ENCODE measurements at regions not wholly inside any gene's neighbourhood (a gene's known extent, or its start where the extent isn't known, plus 50 kb on each side); places are given as distances from the start of the nearest gene placed in this dataset.
"Not testable (repeated sequence)": the region's sequence is repeated elsewhere in the genome, so short reads cannot be mapped to it uniquely, and the experiment has no call there.

DNA sequence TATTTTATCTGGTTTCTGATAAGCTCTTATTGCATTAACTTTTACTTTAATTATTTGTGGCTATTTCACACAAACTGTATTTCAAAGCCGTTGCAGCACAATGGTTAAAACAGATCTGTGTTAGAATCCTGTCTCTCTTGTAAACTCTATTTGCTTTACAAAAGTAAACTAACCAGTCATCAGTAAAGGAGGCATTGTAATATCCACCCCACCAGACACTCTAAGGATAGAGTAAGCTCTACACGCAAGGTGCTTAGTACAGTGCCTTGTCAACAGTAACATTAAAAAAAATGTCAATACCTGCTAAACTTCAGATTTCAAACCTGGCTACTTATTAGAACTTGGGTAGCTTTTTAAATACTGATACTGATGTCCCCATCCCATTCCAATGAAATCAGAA lies 228.4 kb downstream of the RCHY1 start:
- no peak for DNase-seq

DNA sequence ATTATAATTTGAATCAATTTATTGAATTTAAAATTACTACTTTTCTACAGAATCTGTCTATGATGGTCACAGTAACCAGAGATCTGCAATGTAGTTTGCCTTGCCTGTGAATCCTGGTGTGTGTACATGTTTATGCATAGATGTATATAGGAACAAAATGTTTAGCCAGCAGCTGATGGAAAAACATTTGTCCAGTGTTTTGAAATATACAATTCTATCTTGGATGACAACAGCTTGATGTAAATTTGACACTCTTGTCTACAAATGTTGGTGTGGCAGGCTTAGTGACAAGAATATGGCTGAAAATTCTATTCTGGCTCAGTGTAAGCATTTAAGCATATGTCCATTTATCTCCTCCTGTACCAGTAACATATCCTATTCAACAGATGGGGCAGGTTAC lies 229.4 kb downstream of the RCHY1 start:
- DNase-seq: no peak

DNA sequence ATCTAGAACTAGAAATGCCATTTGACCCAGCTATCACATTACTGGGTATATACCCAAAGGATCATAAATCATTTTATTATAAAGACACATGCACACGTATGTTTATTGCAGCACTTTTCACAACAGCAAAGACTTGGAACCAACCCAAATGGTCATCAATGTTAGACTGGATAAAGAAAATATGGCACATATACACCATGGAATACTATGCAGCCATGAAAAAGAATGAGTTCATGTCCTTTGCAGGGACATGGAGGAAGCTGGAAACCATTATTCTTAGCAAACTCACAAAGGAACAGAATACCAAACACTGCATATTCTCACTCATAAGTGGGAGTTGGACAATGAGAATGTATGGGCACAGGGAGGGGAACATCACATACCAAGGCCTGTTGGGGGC lies 233.7 kb downstream of the RCHY1 start:
- DNase-seq: not testable (repeated sequence)

GRCh38 chr4:75259306-75259705 lies 254.9 kb downstream of the RCHY1 start:
- no peak for DNase-seq

DNA sequence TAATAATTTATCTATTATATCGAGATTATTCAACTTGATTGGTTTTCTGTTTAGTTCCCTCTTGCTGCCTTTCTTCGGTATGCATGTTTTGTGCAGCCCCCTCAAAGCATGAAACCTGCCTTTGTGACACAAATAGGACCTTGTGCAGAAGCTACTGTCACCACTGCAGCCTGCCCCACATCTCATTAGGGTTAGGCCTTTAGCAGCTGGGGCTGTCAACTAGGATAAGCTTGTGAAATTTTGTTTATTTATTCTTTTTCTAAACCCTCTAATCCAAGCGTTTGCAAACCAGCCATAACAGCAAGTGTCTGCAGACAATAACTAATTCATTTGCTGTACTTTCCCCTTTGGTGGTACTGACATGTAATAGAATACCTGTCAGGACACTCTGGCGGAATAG lies 258.9 kb downstream of the RCHY1 start:
- DNase-seq: no peak

DNA sequence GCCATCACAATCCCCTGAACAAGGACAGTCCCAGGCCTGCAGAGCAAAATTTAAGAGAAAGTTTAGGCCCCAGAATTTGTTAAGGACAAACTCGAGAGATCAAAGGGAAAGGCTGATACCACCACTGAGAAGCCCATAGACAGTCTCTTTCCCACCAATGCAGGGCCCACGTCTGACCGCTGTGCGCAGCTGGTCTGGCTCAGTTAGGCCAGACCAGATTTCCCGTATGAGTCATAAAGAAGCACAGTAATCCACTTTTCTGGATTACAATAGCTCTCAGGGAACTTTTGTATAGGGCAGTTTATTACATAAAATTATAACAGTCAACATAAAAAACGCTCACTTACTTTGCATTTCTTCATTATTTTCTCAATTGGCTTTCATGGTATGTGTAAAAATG lies 259.5 kb downstream of the RCHY1 start:
- no peak for DNase-seq

GRCh38 chr4:75253094-75253493 lies 261.1 kb downstream of the RCHY1 start:
- DNase-seq: not testable (repeated sequence)

DNA sequence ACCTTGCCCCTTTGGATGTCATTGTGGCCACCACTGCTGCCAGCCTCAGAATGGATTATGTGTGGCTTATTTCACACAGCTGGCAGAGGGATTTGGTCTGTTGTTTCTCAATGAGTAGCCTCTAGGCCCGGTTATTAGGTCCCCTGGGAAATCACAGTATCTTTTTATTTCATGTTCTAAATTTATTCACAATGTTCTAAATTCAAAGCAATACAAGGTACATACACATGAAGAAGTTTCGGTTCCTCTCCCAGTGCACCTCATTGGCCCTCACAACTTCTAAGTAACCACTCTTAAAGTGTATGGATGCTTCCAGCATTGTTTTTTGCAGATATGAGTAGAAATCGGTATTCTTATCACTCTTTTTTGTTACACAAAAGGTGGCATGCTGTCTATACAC lies 262.7 kb downstream of the RCHY1 start:
- DNase-seq: no peak

DNA sequence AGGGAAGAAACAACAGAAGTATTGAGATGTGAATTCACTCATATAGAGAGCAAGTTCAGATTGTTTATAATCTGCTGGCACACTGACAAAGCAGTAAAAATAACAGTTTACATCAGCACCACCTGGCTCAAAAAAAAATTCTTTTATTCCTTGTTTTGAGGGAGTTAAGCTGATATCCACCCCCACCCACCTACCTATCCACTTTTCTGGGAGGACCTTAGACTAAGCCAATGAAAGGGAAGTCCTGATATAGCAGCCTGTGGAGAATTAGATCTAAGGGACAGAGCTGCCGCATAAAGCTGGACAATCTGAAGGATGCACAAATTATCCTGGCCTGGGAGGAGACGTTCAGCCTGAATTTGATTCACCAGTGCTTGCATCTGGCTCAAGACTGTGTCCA lies 264.5 kb downstream of the RCHY1 start:
- no peak for DNase-seq

DNA sequence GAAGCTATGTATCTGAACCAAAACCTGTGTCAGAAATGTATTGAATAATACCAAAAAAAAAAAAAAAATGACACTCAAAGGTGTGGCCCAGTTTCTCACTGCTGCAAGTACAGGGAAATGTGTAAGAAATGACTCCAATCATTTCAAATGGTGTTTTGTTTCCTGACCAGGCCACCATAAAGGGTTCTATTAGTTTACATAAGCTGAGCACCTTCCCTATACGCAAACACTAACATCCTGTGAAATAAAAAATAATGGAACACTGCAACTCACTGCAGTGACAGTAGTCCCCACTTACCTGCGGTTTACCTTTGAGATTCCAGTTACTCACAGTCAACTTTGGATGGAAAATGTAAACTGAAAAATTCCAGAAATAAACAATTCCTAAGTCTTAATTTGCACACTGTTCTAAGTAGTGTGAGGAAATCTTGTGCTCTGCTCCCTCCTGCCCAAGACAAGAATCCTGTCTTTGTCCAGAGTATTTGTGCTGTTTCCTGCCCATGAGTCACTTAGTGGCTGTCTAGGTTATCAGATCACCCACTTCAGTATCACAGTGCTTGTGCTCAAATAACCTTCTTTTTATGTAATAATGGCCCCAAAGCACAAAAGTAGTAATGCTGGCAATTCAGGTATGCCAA lies 265.3 kb downstream of the RCHY1 start:
- DNase-seq: peak; percentile 85

GRCh38 chr4:75244325-75244724 lies 269.9 kb downstream of the RCHY1 start:
- no peak for DNase-seq

DNA sequence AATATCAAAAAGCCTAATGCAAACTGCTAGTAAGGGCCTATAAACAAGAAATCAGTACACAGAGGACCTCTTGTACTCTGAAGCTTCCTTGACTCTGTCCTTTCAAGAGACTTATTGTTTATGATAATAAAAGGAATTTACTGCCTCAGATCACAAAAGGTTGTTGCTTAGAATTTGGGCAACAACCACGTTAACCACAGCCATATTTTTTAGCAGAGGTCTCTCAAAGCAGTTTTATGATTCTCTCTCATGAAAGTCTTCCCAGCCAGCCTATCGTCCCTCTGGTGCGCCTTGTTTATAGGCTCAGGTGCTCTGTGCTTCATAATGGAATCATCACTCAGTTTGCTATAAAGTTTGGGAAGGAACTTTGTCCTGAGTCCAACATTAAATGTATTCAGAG lies 270.6 kb downstream of the RCHY1 start:
- DNase-seq: no peak

DNA sequence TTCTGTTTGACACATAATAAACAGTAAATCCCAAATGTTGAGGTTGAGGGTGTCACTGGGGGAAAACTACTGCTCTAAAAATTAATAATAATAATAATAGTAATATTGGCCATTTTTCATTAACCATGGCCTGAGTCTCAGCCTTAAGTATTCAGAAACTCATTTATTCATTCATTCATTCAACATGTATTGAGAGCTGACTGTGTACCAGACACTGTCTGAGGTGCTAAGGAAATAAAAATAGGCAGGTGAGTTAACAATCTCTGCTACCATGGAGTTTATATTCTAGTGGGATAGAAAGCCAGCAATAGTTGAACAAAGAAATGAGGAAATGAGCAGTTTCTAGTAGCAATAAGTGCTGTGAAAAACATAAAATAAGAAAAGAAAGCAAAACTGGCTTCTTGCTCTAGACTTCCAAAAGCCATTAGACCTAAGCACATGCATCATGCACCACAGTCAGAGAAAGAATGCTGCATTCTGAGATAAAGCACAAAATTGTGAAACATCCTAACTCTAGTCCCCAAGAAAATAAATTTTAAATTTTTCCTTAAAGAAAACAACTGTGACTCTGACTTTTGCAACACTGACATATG lies 278.7 kb downstream of the RCHY1 start:
- no peak for DNase-seq

GRCh38 chr4:75232546-75232945 lies 281.7 kb downstream of the RCHY1 start:
- DNase-seq: no peak

- no peak for DNase-seq
These were observed 284.2 kb downstream of the RCHY1 start for GRCh38 chr4:75229806-75230570.

DNA sequence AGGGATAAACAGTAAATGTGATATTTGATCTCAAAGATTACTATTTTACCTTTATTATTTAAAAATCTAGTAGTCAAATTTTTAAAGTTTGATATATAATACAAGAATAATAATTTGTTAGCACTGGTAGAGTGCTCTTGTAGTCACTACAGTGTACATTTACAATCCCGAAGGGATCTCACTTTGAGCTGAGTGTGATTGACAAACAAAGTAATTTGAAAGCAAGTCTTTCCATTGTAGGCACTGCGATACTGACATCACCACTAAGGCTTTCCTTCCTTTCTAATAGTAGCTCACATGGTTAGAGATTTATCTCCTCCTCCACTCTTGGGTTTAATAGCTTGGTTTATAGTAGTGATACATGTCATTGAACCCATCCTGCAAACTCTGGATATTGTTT lies 280.6 kb downstream of the PARM1 start:
- no peak for DNase-seq

- no peak for DNase-seq
These were observed 278.5 kb downstream of the PARM1 start for GRCh38 chr4:75211422-75211821.

GRCh38 chr4:75207902-75208301 lies 275.0 kb downstream of the PARM1 start:
- DNase-seq: no peak

DNA sequence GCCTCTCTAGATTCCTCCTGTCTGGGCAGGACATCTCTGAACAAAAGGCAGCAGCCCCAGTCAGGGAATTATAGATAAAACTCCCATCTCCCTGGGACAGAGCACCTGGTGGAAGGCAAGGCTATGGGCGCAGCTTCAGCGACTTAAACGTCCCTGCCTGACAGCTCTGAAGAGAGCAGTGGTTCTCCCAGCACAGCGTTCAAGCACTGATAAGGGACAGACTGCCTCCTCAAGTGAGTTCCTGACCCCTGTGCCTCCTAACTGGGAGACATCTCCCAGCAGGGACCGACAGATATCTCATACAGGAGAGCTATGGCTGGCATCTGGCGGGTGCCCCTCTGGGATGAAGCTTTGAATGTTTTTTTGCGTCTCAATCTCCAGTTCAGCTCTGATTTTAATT lies 262.2 kb downstream of the PARM1 start:
- no peak for DNase-seq

DNA sequence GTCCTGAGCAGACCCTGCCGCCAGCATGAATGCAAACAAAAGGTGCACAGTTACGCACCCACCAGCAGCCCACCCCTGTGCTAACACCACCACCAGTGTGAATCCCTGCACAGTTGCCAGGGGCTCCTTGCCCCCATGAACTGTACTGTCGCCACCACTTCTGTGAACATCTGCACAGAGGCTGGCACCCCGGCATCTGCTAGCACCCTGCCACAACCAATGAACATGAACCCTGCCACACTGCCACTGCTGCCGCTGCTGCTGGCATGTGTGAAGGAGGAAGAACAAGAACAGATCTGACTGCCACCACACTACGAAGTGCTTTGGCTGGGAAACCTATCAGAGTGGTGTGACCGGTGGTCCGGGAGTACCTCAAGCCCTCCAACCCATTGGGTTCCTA lies 261.3 kb downstream of the PARM1 start:
- no peak for DNase-seq

DNA sequence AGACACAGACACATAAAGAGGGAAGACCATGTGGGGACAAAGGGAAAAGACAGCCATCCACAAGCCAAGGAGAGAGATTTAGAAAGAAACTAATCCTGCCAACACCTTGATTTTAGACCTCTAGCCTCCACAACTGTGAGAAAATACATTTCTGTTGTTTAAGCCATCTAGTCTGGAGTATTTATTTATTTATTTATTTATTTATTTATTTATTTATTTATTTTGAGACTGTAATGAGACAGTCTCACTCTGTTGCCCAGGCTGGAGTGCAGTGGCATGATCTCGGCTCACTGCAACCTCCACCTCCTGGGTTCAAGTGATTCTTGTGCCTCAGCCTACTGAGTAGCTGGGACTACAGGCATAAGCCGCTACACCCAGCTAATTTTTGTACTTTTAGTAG lies 259.3 kb downstream of the PARM1 start:
- not testable (repeated sequence) for DNase-seq

DNA sequence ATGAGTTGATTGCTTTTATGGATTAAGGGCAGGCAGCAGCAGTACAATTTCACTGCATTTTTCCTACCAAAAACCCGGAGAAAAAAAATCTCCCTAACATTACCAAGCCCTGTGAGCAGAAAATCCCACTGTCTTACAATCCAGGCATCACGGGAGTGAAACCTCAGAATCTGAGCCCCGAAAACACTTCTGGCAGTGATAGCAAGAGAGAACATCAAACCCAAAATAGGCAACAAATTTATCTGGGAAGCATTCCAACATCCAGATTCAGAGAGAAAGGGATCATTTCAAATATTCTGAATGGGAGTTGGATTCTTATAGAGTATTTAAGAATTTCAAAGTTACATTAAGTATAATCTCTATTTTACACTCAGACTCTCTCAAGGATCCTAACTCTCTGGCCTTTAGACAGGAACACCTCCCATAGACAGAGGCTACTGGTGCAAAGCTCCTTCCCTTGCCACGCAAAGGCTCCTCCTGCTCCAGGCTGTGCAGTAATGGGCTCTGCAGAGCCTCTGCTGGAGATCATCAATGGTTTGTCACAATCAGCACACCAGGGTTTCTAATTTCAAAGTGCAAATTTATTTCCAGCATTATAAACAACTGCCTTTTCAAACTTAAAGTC lies 256.9 kb downstream of the PARM1 start:
- DNase-seq: no peak

DNA sequence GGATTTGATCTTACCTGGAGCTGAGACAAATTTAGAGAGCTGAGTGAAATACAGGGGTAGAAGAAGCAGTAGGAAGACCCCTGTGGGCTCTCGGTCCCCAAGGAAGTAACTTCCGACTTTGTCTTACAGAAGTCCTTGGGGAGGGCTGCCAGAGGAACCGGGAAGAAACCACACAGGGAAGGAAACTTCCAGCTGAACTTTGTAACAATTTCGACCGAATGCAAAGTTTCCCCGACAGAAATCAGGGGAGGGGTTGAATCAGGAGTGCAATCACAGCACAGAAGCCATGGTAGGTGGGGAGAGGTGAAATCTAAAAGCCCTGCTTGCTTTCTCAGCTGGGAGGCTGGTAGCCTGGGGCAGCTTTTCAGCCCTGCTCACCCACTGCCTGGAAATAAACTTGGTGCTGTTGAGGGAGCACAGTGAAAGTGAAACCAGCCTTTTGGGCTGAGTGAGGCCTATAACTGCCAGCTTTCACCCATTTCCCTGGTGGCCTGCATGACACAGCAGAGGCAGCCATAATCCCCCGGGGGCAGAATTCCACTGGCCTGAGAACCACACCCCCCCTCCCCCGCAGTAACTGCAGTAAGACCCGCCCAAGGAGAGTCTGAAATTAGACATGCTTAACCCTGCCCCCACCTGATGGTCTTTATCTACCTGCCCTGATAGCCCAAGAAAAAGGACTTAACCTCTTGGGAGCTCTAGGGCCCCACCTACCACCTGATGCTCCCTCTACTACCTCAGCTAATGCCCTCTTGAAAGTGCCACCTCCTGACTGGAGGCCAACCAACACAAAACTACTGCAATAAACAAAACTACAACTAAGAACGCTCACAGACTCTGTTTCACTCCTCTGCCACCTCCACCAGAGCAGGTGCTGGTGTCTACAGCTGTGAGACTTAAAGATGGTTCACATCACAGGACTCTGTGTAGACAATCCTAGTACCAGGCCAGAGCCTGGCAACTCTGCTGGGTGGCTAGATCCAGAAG lies 248.2 kb downstream of the PARM1 start:
- no peak for DNase-seq
